ENCODE measurements at regions not wholly inside any gene's neighbourhood (a gene's known extent, or its start where the extent isn't known, plus 50 kb on each side); places are given as distances from the start of the nearest gene placed in this dataset.

- DNase-seq (peak in 1 of 2 donors; percentile 0), FAIRE-seq (no peak)
- WGBS, 3 donors, result 84 to 88% (median 87%) methylated on average over 5 of the region's 5 CpGs
- Histone ChIP-seq H3K9me3 (ENCODE audit: control insufficient read depth in 2 of 2, insufficient read depth in 1 of 2, low read depth in 1 of 2, low read length in 1 of 2) (peaks cover 0 to 15% of the 10 kb centered on the region in 2 donors), H3K4me1 (ENCODE audit: control insufficient read depth in 3 of 3, insufficient read depth in 2 of 3, low read depth in 1 of 3, low read length in 2 of 3) (no peaks in the 10 kb centered on the region), H3K36me3 (ENCODE audit: control insufficient read depth in 3 of 3, insufficient read depth in 2 of 3, low read depth in 1 of 3, low read length in 3 of 3) (no peaks in the 10 kb centered on the region), H3K4me3 (ENCODE audit: low read depth in 1 of 3, low read length in 3 of 3) (no peak overlapping the region), H3K27me3 (ENCODE audit: control insufficient read depth in 3 of 3, insufficient read depth in 3 of 3, low read length in 3 of 3) (no peaks in the 10 kb centered on the region), H3K27ac (ENCODE audit: low read depth in 1 of 3, low read length in 2 of 3) (no peak overlapping the region)
These were observed 1624.2 kb upstream of the TMEFF2 start for GRCh38 chr2:193818801-193819499.

GRCh38 chr2:193816008-193816407 is 1621.3 kb upstream of the TMEFF2 start:
- no peak overlapping the region for H3K4me3 ChIP-seq (ENCODE audit: low read depth in 1 of 3, low read length in 3 of 3)
- H3K9me3 ChIP-seq (ENCODE audit: control insufficient read depth in 2 of 2, insufficient read depth in 1 of 2, low read depth in 1 of 2, low read length in 1 of 2), result peaks cover 0 to 15% of the 10 kb centered on the region in 2 donors
- H3K36me3 ChIP-seq (ENCODE audit: control insufficient read depth in 3 of 3, insufficient read depth in 2 of 3, low read depth in 1 of 3, low read length in 3 of 3), result no peaks in the 10 kb centered on the region
- DNase-seq (no peak), FAIRE-seq (no peak)
- H3K4me1 ChIP-seq (ENCODE audit: control insufficient read depth in 3 of 3, insufficient read depth in 2 of 3, low read depth in 1 of 3, low read length in 2 of 3), result no peaks in the 10 kb centered on the region
- H3K27me3 ChIP-seq (ENCODE audit: control insufficient read depth in 3 of 3, insufficient read depth in 3 of 3, low read length in 3 of 3), result no peaks in the 10 kb centered on the region
- no peak overlapping the region for H3K27ac ChIP-seq (ENCODE audit: low read depth in 1 of 3, low read length in 2 of 3)

- H3K4me1 ChIP-seq (ENCODE audit: control insufficient read depth in 3 of 3, insufficient read depth in 2 of 3, low read depth in 1 of 3, low read length in 2 of 3), result no peaks in the 10 kb centered on the region
- no peak overlapping the region for H3K4me3 ChIP-seq (ENCODE audit: low read depth in 1 of 3, low read length in 3 of 3)
- no peaks in the 10 kb centered on the region for H3K27me3 ChIP-seq (ENCODE audit: control insufficient read depth in 3 of 3, insufficient read depth in 3 of 3, low read length in 3 of 3)
- H3K9me3 ChIP-seq (ENCODE audit: control insufficient read depth in 2 of 2, insufficient read depth in 1 of 2, low read depth in 1 of 2, low read length in 1 of 2), result no peaks in the 10 kb centered on the region
- 75 to 84% (median 76%) methylated on average over 3 of the region's 3 CpGs for WGBS, 3 donors
- FAIRE-seq (no peak), DNase-seq (no peak)
- no peak overlapping the region for H3K27ac ChIP-seq (ENCODE audit: low read depth in 1 of 3, low read length in 2 of 3)
- no peaks in the 10 kb centered on the region for H3K36me3 ChIP-seq (ENCODE audit: control insufficient read depth in 3 of 3, insufficient read depth in 2 of 3, low read depth in 1 of 3, low read length in 3 of 3)
These were observed 1615.8 kb upstream of the TMEFF2 start for GRCh38 chr2:193810533-193810932.

GRCh38 chr2:193808877-193809276 is 1614.1 kb upstream of the TMEFF2 start:
- no peaks in the 10 kb centered on the region for H3K36me3 ChIP-seq (ENCODE audit: control insufficient read depth in 3 of 3, insufficient read depth in 2 of 3, low read depth in 1 of 3, low read length in 3 of 3)
- H3K4me1 ChIP-seq (ENCODE audit: control insufficient read depth in 3 of 3, insufficient read depth in 2 of 3, low read depth in 1 of 3, low read length in 2 of 3), result no peaks in the 10 kb centered on the region
- WGBS, 3 donors, result 80 to 88% (median 84%) methylated on average over 1 of the region's 1 CpG
- H3K4me3 ChIP-seq (ENCODE audit: low read depth in 1 of 3, low read length in 3 of 3), result no peak overlapping the region
- H3K27me3 ChIP-seq (ENCODE audit: control insufficient read depth in 3 of 3, insufficient read depth in 3 of 3, low read length in 3 of 3), result no peaks in the 10 kb centered on the region
- H3K9me3 ChIP-seq (ENCODE audit: control insufficient read depth in 2 of 2, insufficient read depth in 1 of 2, low read depth in 1 of 2, low read length in 1 of 2), result no peaks in the 10 kb centered on the region
- DNase-seq, result no peak
- no peak overlapping the region for H3K27ac ChIP-seq (ENCODE audit: low read depth in 1 of 3, low read length in 2 of 3)
- peak; percentile 59 for FAIRE-seq

- WGBS, 3 donors, result 76 to 85% (median 83%) methylated on average over 6 of the region's 6 CpGs
- Histone ChIP-seq H3K4me1 (ENCODE audit: control insufficient read depth in 3 of 3, insufficient read depth in 2 of 3, low read depth in 1 of 3, low read length in 2 of 3) (no peaks in the 10 kb centered on the region), H3K9me3 (ENCODE audit: control insufficient read depth in 2 of 2, insufficient read depth in 1 of 2, low read depth in 1 of 2, low read length in 1 of 2) (no peaks in the 10 kb centered on the region), H3K27ac (ENCODE audit: low read depth in 1 of 3, low read length in 2 of 3) (no peak overlapping the region), H3K4me3 (ENCODE audit: low read depth in 1 of 3, low read length in 3 of 3) (no peak overlapping the region), H3K27me3 (ENCODE audit: control insufficient read depth in 3 of 3, insufficient read depth in 3 of 3, low read length in 3 of 3) (no peaks in the 10 kb centered on the region), H3K36me3 (ENCODE audit: control insufficient read depth in 3 of 3, insufficient read depth in 2 of 3, low read depth in 1 of 3, low read length in 3 of 3) (no peaks in the 10 kb centered on the region)
- no peak for DNase-seq
- FAIRE-seq, result no peak
These were observed 1611.5 kb upstream of the TMEFF2 start for GRCh38 chr2:193806088-193806774.

- 75 to 85% (median 81%) methylated on average over 1 of the region's 1 CpG for WGBS, 3 donors
- FAIRE-seq, result no peak
- H3K27me3 ChIP-seq (ENCODE audit: control insufficient read depth in 3 of 3, insufficient read depth in 3 of 3, low read length in 3 of 3), result no peaks in the 10 kb centered on the region
- no peaks in the 10 kb centered on the region for H3K9me3 ChIP-seq (ENCODE audit: control insufficient read depth in 2 of 2, insufficient read depth in 1 of 2, low read depth in 1 of 2, low read length in 1 of 2)
- DNase-seq, result no peak
- no peaks in the 10 kb centered on the region for H3K4me1 ChIP-seq (ENCODE audit: control insufficient read depth in 3 of 3, insufficient read depth in 2 of 3, low read depth in 1 of 3, low read length in 2 of 3)
- no peaks in the 10 kb centered on the region for H3K36me3 ChIP-seq (ENCODE audit: control insufficient read depth in 3 of 3, insufficient read depth in 2 of 3, low read depth in 1 of 3, low read length in 3 of 3)
- H3K4me3 ChIP-seq (ENCODE audit: low read depth in 1 of 3, low read length in 3 of 3), result no peak overlapping the region
- no peak overlapping the region for H3K27ac ChIP-seq (ENCODE audit: low read depth in 1 of 3, low read length in 2 of 3)
These were observed 1602.1 kb upstream of the TMEFF2 start for GRCh38 chr2:193796847-193797246.

DNA sequence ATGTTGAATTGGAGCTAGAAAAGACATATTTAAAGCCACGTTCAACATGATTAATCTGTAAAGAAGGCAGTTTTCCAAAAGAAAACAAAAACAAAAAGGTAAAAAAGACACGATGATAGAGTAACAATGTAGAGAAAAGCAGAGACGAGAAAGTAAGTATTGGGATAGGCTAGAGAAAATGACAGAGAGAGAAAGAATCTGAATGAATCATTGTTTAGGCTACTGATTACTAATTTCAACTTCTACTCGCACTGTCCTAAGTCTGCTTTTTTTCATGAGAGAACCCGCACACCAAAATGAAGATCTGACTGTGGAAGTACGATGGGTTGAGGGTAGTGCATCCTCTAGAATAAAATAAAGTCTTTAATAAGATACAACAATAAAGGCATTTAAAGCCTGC is 1599.2 kb upstream of the TMEFF2 start:
- Histone ChIP-seq H3K4me1 (ENCODE audit: control insufficient read depth in 3 of 3, insufficient read depth in 2 of 3, low read depth in 1 of 3, low read length in 2 of 3) (no peaks in the 10 kb centered on the region), H3K9me3 (ENCODE audit: control insufficient read depth in 2 of 2, insufficient read depth in 1 of 2, low read depth in 1 of 2, low read length in 1 of 2) (no peaks in the 10 kb centered on the region), H3K27ac (ENCODE audit: low read depth in 1 of 3, low read length in 2 of 3) (no peak overlapping the region), H3K27me3 (ENCODE audit: control insufficient read depth in 3 of 3, insufficient read depth in 3 of 3, low read length in 3 of 3) (no peaks in the 10 kb centered on the region), H3K36me3 (ENCODE audit: control insufficient read depth in 3 of 3, insufficient read depth in 2 of 3, low read depth in 1 of 3, low read length in 3 of 3) (no peaks in the 10 kb centered on the region), H3K4me3 (ENCODE audit: low read depth in 1 of 3, low read length in 3 of 3) (no peak overlapping the region)
- FAIRE-seq (no peak), DNase-seq (no peak)
- WGBS, 3 donors, result 71 to 80% (median 77%) methylated on average over 6 of the region's 6 CpGs

DNA sequence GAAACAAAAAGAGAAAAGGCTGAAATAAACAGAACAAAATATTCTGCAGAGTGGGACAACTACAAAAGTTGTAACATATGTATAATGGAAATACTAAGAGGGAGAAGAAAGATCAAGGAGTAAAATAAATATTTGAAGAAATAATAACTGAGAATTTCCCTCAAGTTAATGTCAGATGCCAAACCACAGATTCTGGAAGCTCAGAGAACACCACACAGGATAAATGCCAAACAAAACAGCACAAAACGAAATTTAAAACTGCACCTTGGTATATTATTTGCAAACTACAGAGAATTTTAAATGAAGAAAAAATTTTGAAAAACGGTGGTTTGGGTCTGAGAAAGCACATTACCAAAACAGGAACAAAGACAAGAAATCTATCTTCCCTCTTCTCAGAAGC is 1588.9 kb upstream of the TMEFF2 start:
- no peaks in the 10 kb centered on the region for H3K36me3 ChIP-seq (ENCODE audit: control insufficient read depth in 3 of 3, insufficient read depth in 2 of 3, low read depth in 1 of 3, low read length in 3 of 3)
- H3K27ac ChIP-seq (ENCODE audit: low read depth in 1 of 3, low read length in 2 of 3), result no peak overlapping the region
- 31 to 56% (median 39%) methylated on average over 2 of the region's 2 CpGs for WGBS, 3 donors
- no peaks in the 10 kb centered on the region for H3K4me1 ChIP-seq (ENCODE audit: control insufficient read depth in 3 of 3, insufficient read depth in 2 of 3, low read depth in 1 of 3, low read length in 2 of 3)
- no peak for FAIRE-seq
- H3K9me3 ChIP-seq (ENCODE audit: control insufficient read depth in 2 of 2, insufficient read depth in 1 of 2, low read depth in 1 of 2, low read length in 1 of 2), result no peaks in the 10 kb centered on the region
- no peaks in the 10 kb centered on the region for H3K27me3 ChIP-seq (ENCODE audit: control insufficient read depth in 3 of 3, insufficient read depth in 3 of 3, low read length in 3 of 3)
- no peak for DNase-seq
- no peak overlapping the region for H3K4me3 ChIP-seq (ENCODE audit: low read depth in 1 of 3, low read length in 3 of 3)

GRCh38 chr2:193778293-193778692 is 1583.6 kb upstream of the TMEFF2 start:
- H3K27ac ChIP-seq (ENCODE audit: low read depth in 1 of 3, low read length in 2 of 3), result no peak overlapping the region
- peak; percentile 59 for FAIRE-seq
- 88 to 95% (median 92%) methylated on average over 4 of the region's 4 CpGs for WGBS, 3 donors
- no peaks in the 10 kb centered on the region for H3K4me1 ChIP-seq (ENCODE audit: control insufficient read depth in 3 of 3, insufficient read depth in 2 of 3, low read depth in 1 of 3, low read length in 2 of 3)
- no peaks in the 10 kb centered on the region for H3K9me3 ChIP-seq (ENCODE audit: control insufficient read depth in 2 of 2, insufficient read depth in 1 of 2, low read depth in 1 of 2, low read length in 1 of 2)
- no peak for DNase-seq
- no peaks in the 10 kb centered on the region for H3K27me3 ChIP-seq (ENCODE audit: control insufficient read depth in 3 of 3, insufficient read depth in 3 of 3, low read length in 3 of 3)
- H3K36me3 ChIP-seq (ENCODE audit: control insufficient read depth in 3 of 3, insufficient read depth in 2 of 3, low read depth in 1 of 3, low read length in 3 of 3), result no peaks in the 10 kb centered on the region
- no peak overlapping the region for H3K4me3 ChIP-seq (ENCODE audit: low read depth in 1 of 3, low read length in 3 of 3)

All from small intestine (tissue), 7 donors.